ENCODE measurements at regions not wholly inside any gene's neighbourhood (a gene's known extent, or its start where the extent isn't known, plus 50 kb on each side); places are given as distances from the start of the nearest gene placed in this dataset.

DNA sequence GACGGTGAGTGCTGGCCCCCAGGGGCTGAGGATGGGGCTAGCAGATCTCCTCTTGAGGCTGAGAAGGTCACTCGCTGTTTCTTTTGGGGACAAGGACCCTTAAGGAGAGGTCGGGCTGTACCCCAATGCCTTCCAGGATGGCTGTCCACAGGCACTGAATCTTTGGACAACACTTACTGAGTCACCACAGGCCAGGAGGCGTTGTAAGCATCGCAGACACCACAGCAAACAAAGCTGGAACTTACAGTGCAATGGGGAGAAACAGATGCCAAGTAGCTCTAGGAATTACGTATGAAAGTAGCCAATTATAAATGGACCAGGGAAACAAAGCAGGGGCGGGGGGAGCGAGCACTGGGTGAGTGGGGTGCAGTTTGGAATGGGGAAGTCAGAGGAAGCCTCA, 219.8 kb downstream of the GLI2 start:
- peaks cover 14% of the 10 kb centered on the region for H4K20me1 ChIP-seq (ENCODE audit: insufficient read depth, low read length)
- H3K27ac ChIP-seq (ENCODE audit: low read depth, low read length) = no peak overlapping the region
- H3K4me3 ChIP-seq (ENCODE audit: insufficient read depth, low read length) = no peak overlapping the region
- H3K79me2 ChIP-seq (ENCODE audit: insufficient read depth, low read length) = peaks cover 7% of the 10 kb centered on the region
- peaks cover 4% of the 10 kb centered on the region for H3K4me1 ChIP-seq (ENCODE audit: insufficient read depth, low read length)
- TF ChIP-seq, protein P1, sequence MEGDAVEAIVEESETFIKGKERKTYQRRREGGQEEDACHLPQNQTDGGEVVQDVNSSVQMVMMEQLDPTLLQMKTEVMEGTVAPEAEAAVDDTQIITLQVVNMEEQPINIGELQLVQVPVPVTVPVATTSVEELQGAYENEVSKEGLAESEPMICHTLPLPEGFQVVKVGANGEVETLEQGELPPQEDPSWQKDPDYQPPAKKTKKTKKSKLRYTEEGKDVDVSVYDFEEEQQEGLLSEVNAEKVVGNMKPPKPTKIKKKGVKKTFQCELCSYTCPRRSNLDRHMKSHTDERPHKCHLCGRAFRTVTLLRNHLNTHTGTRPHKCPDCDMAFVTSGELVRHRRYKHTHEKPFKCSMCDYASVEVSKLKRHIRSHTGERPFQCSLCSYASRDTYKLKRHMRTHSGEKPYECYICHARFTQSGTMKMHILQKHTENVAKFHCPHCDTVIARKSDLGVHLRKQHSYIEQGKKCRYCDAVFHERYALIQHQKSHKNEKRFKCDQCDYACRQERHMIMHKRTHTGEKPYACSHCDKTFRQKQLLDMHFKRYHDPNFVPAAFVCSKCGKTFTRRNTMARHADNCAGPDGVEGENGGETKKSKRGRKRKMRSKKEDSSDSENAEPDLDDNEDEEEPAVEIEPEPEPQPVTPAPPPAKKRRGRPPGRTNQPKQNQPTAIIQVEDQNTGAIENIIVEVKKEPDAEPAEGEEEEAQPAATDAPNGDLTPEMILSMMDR (IDR thresholded peaks at IDR 0.05; ENCODE audit: extremely low read depth, low read depth, low read length) = no peak
- no peak overlapping the region for H2AFZ ChIP-seq (ENCODE audit: low read length)
- H3K4me2 ChIP-seq (ENCODE audit: insufficient read depth, low read length) = no peak overlapping the region
- no peaks in the 10 kb centered on the region for H3K27me3 ChIP-seq (ENCODE audit: insufficient read depth, low read length)
- no peaks in the 10 kb centered on the region for H3K9me3 ChIP-seq (ENCODE audit: low read depth, low read length)
- H3K36me3 ChIP-seq (ENCODE audit: insufficient read depth, low read length) = peaks cover 13% of the 10 kb centered on the region
- no peak for DNase-seq (ENCODE audit: insufficient read length, low spot score, missing footprints)

DNA sequence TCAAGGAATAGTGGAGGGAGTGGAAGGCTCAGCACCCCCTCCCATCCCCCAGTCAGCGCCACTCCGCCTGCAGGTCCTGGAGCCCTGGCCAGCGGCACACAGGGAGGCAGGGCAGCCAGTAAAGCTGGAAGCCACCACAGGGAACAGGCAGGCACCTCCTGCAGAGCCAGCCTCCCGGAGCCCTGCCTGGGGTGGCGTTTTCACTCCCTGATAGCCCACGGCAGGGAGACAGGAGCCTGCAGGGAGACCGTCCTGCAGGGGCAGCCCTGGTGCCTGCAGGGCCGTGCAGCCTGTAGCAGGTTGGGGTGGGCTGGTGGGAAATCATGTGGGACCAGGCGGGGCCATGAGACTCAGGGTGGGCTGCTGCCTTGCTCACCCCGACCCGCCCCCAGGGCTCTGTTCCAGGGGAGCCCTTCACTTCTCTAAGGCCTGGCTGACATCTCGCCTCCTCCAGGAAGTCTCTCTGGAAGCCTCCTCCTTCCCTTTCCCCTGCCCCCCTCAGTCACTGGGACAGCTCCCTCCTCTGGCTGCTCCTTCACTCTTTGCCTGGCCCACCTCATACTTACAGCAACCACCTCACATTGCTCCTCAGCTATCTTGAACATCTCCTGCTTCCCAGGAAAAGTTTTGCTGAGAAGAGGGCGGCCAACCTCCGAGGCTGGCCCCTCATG, 221.0 kb downstream of the GLI2 start:
- peaks cover 13% of the 10 kb centered on the region for H3K36me3 ChIP-seq (ENCODE audit: insufficient read depth, low read length)
- H3K9me3 ChIP-seq (ENCODE audit: low read depth, low read length) = no peaks in the 10 kb centered on the region

DNA sequence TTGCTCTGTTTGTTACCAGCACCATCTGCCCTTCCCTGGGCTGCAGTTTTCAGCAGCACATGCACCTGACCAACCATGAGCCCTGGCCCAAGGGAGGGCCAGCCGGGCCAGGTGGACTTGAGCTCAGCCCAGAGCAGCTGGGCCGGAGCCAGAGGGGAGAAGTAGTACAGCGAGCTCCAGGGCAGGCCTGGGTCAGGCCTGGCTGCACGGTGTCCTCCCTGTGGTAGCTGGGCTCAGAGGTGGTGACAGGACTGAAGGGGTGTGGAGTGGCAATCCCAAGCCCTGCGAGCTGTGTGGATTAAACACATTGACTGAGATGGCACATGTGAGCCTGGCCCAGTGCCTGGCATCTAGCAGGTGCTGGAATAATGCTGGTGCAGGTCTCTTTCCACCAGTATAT, 222.2 kb downstream of the GLI2 start:
- no peak for DNase-seq (ENCODE audit: insufficient read length, low spot score, missing footprints)
- Histone ChIP-seq H3K4me1 (ENCODE audit: insufficient read depth, low read length) (no peaks in the 10 kb centered on the region), H3K79me2 (ENCODE audit: insufficient read depth, low read length) (no peaks in the 10 kb centered on the region), H4K20me1 (ENCODE audit: insufficient read depth, low read length) (peaks cover 8% of the 10 kb centered on the region), H3K27me3 (ENCODE audit: insufficient read depth, low read length) (no peaks in the 10 kb centered on the region), H3K9me3 (ENCODE audit: low read depth, low read length) (no peaks in the 10 kb centered on the region), H3K27ac (ENCODE audit: low read depth, low read length) (no peak overlapping the region), H3K4me2 (ENCODE audit: insufficient read depth, low read length) (no peak overlapping the region), H3K4me3 (ENCODE audit: insufficient read depth, low read length) (no peak overlapping the region), H2AFZ (ENCODE audit: low read length) (no peak overlapping the region), H3K36me3 (ENCODE audit: insufficient read depth, low read length) (peaks cover 6% of the 10 kb centered on the region)
- TF ChIP-seq, protein P1 (IDR thresholded peaks at IDR 0.05; ENCODE audit: extremely low read depth, low read depth, low read length) = no peak

More for the DNA sequence above, 221.0 kb downstream of the GLI2 start:
- Histone ChIP-seq H4K20me1 (ENCODE audit: insufficient read depth, low read length) (peaks cover 10% of the 10 kb centered on the region), H2AFZ (ENCODE audit: low read length) (no peak overlapping the region), H3K27me3 (ENCODE audit: insufficient read depth, low read length) (no peaks in the 10 kb centered on the region), H3K27ac (ENCODE audit: low read depth, low read length) (no peak overlapping the region), H3K4me2 (ENCODE audit: insufficient read depth, low read length) (no peak overlapping the region), H3K79me2 (ENCODE audit: insufficient read depth, low read length) (peaks cover 1% of the 10 kb centered on the region), H3K4me3 (ENCODE audit: insufficient read depth, low read length) (no peak overlapping the region), H3K4me1 (ENCODE audit: insufficient read depth, low read length) (peaks cover 4% of the 10 kb centered on the region)
- TF ChIP-seq, protein P1 (IDR thresholded peaks at IDR 0.05; ENCODE audit: extremely low read depth, low read depth, low read length) = no peak
- DNase-seq (ENCODE audit: insufficient read length, low spot score, missing footprints) = no peak

DNA sequence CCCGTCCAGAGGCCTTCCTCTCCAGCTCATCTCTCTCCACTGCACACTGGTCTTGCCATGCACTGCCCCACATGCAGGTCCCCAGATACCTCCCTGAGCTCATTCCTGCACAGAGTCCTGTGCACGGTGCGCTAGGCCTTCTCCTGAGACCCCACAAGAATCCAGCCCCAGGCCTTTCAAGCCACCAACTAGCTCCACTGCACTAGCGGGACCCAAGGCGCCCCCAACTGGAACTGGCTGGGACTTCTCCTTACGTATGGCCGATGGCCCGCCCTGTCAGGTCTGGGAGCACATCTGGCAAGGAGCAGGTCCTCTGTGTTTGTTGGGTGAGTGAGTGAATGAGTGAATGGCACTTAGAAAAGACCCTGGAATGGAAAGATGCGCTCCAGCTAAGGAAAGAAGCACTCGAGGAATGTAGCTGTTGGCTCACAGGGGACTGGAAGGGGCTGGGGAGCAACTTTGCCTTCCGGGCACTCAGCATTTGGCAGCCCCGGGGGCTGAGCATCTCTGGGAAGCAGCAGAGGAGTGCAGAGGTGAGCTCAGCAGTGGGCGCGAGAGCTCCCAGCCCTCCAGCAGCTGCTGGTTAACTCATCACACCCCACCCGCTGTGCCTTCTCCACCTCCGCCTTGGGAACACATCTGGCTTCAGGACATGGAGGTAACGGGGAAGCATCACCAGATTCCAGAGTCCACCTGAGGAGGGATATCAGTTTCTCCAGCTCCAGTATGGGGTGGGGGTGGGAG, 223.1 kb downstream of the GLI2 start:
- H3K4me2 ChIP-seq (ENCODE audit: insufficient read depth, low read length) = no peak overlapping the region
- H4K20me1 ChIP-seq (ENCODE audit: insufficient read depth, low read length) = peaks cover 8% of the 10 kb centered on the region
- H3K27me3 ChIP-seq (ENCODE audit: insufficient read depth, low read length) = no peaks in the 10 kb centered on the region
- no peak overlapping the region for H3K27ac ChIP-seq (ENCODE audit: low read depth, low read length)
- DNase-seq (ENCODE audit: insufficient read length, low spot score, missing footprints) = no peak
- H3K4me3 ChIP-seq (ENCODE audit: insufficient read depth, low read length) = no peak overlapping the region
- no peak overlapping the region for H2AFZ ChIP-seq (ENCODE audit: low read length)
- peaks cover 4% of the 10 kb centered on the region for H3K36me3 ChIP-seq (ENCODE audit: insufficient read depth, low read length)
- H3K9me3 ChIP-seq (ENCODE audit: low read depth, low read length) = no peaks in the 10 kb centered on the region
- peaks cover 7% of the 10 kb centered on the region for H3K4me1 ChIP-seq (ENCODE audit: insufficient read depth, low read length)
- TF ChIP-seq, protein P1 (IDR thresholded peaks at IDR 0.05; ENCODE audit: extremely low read depth, low read depth, low read length) = peak; percentile 38
- H3K79me2 ChIP-seq (ENCODE audit: insufficient read depth, low read length) = no peaks in the 10 kb centered on the region

All from osteoblast (primary cell).